OCI-LY3 (cell line): ENCODE measurements at regions not wholly inside any gene's neighbourhood (a gene's known extent, or its start where the extent isn't known, plus 50 kb on each side); places are given as distances from the start of the nearest gene placed in this dataset.

Experiments used
- CTCF ChIP-seq: fragments of 200-600, 300-600 bp; sonication (generic); IDR thresholded peaks from 2 replicates; pipeline ENCODE4 v1.5.1; 2014; ENCODE audit warnings: antibody characterized with exemption, low read length, low read depth
- EZH2phosphoT487 ChIP-seq: fragments of 200-600 bp; shearing (Covaris generic); IDR thresholded peaks from 2 replicates; pipeline ENCODE4 v1.6.1; 2018; ENCODE audit warnings: antibody characterized with exemption, mixed run types, low read depth

GRCh38 chrX:139018436-139018835 is 306.9 kb upstream of the FGF13 start:
- no peak for TF ChIP-seq CTCF
- TF ChIP-seq EZH2phosphoT487: no peak
